ENCODE measurements at regions not wholly inside any gene's neighbourhood (a gene's known extent, or its start where the extent isn't known, plus 50 kb on each side); places are given as distances from the start of the nearest gene placed in this dataset.
"Not testable (repeated sequence)": the region's sequence is repeated elsewhere in the genome, so short reads cannot be mapped to it uniquely, and the experiment has no call there.

DNA sequence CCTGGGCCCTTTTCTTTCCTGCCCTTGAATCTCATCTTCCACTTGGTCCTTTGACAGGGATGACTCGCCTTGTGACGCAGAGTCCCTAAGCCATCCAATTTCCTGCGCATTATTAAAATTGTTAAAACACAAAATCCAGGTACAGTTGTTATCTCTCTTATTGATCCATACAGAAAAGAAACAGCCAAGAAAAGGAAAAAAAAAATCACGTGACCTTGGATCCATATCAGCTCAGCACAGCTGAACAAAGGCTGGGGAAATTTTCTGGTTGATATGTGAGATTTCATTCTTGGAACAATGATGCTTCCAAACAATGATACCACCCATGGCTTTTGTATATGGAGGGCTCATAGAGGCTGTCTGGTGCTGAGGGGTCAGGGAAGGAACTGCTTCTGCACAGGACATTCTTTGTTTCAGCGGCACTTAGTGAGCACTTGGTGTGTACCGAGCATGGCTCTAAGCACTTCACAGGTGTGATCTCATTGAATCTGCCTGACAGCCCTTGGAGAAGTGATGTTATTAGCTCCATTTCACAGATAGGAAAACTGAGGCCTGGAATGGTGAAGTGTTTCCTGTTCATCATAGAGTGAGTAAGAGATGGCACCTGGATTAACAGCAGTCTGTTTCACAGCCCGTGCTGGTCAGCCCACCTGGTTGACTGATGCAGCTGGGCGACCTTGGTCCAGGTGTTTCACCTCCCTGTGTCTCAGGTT lies 155.0 kb upstream of the SULF2 start:
- DNase-seq = no peak

DNA sequence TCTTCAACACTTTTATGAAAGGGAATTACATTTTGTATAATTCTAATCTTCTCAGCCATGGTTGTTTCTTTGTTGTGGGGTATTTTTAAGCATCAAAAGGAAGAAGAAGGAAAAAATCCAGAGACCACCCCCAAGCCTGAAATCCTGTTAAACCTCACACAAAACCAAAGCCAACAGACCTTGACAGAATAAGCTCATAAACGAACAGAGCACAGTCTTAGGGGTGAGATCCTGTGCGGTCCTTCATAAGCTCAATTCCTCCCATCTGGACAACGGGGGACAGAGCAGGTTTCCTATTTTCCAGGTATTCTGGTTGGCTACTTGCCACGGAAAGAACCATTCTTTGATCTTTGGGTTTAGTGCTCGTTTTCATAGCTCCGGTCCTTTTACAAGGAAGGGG lies 151.3 kb upstream of the SULF2 start:
- DNase-seq = no peak

DNA sequence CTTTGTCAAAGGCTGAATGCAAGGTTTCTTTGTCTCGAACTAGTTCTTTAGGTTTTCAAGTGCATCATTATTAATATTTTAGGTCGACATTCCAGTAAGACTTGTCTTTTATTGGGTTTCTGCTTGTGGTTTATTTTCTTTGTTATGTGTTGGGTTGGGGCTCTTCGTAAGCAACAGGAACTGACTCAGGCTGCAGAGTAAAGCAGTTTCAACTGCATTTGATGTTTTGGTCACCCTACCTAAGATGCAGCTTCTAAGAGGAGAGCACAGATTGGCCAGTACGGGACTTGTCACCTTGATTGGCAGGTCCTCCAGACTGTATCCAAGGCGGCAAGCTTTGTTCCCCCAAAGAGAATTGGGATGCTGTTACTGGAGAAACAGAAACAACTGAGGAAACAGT lies 149.5 kb upstream of the SULF2 start:
- no peak for DNase-seq

DNA sequence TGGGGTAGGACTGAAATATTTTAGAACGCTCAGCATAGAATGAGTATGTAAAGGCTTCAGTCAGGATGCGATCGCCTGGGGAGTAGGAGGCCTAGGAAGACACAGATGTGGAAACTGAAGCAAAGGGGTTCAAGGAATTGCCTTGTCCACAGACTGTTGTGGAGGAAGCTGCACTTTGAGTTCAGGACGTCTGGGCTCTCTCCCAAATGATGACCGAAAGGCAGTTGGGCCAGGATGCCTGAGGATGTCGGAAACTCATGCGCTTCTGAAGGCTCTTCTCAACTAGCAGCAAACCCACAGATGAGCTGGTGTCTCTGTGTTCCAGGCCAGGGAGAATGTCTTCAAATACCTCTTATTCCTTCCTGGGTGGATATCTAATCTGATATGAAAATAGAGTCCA lies 146.2 kb upstream of the SULF2 start:
- DNase-seq = no peak

DNA sequence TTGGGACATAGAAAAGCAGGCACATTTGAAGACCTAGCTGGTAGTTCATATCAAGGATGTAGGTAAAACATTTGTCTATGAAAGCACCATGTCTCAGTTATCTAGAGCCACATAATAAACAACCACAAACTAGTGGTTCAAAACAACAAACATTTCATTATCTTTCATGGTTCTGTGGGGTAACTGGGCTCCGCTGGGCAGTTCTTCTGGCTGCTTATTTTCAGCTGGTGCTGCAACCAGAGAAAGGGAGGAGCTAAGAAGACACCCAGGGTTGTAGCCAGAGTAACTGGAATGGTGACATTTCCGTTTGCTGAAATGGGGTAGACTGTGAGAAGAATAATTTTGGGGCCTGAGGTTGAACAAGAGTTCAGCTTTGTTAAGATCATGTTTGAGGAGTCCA lies 145.7 kb upstream of the SULF2 start:
- DNase-seq = no peak

DNA sequence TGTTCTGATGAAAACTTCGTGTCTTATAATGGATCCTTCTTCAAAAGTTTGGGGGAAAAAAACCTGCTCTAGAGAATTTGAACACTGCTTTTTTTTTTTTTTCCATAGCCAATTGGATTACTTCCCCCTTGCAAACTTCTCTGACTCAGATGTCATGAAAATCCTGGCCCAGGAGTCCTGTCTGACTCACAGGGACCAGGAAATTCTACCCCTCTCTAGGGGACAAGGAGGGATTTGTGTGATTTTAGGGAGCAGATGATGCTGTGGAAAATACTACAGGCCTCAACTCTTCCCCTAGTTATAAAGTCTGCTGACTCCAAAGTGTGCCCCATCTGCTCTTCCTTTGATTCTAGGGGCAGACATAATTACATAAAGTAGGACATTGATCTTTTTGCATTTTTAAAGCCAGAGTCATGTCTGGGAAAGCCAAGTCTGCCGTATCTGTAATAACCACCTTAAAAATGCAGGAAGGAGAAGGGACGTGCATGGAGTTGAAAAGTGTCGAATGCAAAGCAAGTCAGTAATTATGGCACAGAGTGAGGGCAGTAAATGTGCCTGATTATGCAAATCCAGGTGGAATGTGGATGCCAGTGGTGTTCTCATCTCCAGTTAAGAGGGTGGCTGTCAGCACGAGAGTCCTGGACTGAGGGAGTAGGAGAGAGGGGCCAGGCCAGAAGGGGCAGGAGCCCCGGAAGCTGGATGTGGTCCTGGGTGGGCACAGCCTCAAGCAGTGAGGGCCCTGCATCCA lies 144.3 kb upstream of the SULF2 start:
- peak; percentile 97 for DNase-seq

DNA sequence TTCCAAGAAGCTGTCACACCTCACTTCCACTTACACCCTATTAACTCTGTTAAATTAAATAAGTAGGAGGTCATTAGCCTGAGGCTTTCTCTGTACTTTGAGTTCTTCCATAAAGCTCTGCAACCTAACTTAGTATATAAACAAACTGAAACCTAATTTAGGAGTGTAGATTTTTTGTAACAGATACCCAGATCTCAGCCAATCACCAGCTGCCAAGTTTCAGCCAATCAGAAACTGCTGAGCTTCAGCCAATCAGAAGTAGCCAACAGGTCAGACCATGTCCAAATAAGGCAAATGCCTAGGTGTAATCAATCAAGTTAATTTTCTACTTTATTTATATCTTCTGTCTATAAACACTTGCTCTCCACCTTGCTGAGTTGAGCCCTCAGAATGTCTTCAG lies 142.7 kb upstream of the SULF2 start:
- no peak for DNase-seq

DNA sequence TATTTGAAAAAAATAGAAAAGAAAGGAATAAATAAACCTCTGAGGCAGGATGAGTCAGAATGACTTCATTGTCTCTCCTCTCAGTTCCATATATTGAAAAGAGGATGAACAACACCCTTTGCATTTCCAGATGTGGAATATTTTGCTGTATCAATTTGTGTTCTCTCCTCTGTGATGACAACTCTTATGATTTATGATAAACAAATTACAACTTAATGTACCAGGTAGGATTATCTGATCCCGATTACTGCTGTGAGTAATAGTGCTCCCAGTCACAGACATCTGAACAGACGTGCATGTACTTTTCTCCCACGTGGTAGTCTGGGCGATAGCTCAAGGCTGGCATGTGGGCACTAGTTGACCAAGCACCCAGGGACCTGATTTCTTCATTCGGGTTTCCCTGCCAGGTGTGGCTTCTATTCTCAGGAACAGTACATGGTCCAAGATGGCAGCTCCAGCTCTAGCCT lies 142.1 kb upstream of the SULF2 start:
- no peak for DNase-seq

DNA sequence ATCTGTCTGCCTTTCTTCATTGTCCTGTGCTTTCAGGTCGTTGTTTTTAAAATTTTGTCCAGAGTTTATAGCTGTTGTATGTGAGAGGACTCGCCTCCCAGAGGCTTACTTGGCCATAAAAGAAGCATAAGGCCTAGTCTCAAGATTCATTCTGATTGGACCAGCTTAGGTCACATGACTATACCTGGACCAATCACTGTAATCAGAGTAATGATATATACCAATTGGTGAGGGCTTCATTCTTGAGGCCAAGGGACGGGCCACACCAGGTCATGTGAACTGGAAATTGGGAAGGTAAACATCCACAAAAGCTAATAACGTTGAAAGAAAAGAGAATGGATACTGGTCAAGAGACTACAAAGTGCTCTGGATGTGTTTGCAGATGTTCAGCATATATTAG lies 141.4 kb upstream of the SULF2 start:
- DNase-seq = no peak

DNA sequence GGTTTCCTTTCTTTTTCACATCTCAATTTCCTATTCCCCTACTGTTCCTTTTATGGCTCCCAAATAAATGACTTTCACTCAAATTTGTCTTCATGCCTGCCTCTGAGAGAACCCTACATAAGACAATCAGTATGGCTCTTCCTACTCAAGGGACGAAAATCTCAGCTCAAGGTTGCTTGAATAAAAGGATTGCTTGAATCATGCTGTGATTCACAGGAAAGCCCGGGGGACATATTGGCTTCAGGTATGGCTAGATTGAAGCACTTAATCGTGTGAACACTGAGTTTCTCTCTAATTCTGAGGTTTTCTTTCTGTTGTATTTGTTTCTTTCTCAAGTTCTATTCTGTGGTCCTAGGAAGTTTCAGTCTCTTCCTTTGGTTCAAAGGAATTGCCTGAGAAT lies 140.3 kb upstream of the SULF2 start:
- DNase-seq = no peak

DNA sequence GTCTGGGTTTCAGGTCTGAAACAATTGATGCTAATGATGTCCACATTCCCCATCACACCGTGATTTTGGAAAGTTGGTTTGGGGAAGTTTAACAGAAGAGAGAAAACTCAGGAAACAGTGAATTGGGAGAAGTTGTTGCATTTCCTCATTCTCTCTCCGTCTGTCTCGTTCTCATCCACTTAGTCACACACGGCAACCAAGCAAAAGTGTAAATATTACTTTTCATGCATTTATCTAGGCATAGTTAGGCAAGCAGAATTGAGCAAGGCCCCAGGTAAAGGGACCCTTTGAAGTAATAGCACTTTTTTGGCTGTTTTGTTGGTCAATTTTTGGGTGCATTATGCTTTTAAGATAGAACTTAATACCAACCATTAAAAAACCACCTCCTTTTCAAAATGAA lies 137.0 kb upstream of the SULF2 start:
- DNase-seq = no peak

DNA sequence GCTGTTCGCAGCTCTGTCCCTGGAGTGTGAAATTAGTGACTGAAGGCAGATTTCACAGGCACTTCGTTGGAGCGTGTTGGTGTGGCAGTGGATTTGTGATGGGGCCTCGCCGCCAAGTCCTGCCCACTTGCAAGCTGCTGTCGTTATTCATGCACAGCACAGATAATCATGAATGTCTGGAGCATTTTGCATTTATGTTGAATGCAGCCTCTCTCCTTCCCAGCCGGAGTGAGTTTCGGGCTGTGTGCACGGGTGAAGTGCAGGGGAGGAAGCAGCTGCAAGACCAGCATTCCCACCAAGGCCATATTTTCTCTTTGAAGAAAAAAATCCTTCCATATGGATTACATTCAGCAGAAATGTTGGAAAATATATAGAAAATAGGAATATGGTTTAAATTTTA lies 136.5 kb upstream of the SULF2 start:
- DNase-seq = not testable (repeated sequence)

DNA sequence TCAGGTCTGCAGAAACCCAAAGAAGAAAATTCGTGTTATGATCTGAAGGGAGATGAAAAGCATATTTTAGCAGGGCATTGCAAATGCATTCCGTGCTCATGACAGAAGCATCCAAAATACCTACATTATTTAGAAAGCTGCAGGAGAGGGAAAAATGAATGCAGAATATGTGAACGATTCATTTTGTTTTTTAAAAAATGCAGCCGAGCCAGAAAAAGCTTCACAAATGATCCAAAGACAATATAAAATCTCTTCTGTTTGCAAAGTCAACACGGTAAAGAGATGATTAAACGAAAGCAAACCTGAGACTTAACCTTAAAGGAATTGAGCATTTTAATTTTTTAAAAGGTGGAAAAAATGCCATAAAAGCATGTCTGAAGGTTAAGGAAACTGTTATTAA lies 136.1 kb upstream of the SULF2 start:
- no peak for DNase-seq

DNA sequence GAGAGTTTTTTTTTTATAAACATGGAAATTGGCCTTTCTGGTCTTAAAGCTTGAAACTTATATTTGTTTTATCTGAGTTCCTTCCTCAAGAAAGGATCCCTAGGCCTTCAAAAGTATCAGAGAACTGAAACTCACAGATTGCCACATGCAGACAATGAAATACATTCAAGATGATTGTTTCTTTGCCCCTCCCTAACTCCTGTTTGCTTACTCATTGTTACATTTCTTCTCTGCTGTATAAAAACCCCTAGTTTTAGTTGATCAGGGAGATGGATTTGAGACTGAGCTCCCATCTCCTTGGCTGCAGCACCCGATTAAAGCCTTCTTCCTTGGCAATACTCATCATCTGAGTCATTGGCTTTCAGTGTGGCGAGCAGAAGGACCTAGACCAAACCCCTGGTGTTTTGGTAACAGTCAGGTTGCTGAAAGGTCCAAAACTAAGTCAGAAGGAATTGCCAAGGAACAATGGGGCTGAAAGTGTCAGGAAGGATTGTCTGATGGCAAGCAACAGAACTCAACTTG lies 132.3 kb upstream of the SULF2 start:
- no peak for DNase-seq

DNA sequence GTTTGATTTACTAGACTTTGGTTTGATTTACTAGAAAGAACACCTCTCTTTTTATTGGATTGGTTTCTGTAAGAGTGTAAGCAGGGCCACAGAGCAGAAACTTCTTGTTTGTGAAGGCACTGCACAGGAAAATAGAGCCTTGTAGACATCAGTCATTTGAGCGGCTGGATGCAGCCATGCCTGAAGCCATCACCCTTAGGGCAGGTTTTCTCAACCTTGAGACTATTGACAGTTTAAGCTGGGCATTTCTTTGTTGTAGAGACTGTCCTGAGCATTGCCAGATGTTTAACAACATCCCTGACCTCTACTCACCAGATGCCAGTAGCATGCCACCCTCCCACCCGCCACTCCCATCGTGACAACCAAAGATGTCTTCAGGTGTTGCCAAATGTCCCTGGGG lies 130.2 kb upstream of the SULF2 start:
- no peak for DNase-seq

DNA sequence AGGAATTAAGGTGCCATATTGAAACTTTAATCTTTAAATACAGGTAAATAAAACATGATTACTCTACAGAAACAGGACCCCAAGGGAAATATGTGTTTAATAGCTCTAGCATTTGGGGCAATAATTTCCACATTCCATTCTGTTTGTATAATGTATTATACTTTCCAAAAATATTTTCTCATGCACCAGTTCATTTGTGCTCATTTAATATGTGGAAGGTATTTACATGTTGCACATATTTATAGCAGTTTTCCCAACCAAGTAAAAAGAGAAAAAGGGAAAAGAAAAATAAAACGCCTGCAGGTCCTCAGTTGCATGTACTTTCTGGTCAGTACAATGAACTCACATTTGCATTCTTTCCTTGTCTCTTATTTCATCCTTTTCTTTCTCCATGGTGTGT lies 129.5 kb upstream of the SULF2 start:
- no peak for DNase-seq

DNA sequence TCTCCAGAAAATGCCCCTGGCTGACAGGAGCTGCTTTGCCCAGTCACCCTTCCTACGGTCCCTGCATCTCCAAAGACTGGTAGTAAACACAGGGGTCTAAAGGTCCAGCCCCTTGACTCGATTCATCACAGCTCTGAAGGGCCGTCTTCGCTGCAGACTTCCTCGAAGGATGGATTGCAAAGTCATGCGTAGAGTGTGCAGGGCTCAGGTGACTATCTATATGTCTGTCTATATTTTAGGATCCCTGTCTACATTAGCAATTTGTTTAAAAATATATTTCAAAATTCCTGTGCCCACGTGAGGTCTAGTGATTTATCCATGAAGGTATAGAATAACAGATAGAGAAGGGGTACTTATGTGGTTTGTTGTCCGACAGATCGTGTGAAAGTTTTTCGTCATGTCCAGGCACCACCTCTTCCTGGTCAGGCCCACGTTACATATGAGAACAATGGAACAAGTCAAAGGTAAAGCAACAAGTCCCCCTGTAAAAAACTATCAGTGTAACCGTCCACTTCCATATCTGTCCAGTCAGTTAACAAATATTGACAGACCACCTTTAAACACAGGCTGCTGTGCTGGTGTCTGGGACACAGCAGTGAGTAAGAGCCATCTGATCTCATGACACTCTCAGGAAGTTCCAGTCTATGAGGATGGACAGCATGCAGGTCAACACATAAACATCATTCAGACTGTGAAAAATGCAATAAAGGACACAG lies 127.7 kb upstream of the SULF2 start:
- not testable (repeated sequence) for DNase-seq

DNA sequence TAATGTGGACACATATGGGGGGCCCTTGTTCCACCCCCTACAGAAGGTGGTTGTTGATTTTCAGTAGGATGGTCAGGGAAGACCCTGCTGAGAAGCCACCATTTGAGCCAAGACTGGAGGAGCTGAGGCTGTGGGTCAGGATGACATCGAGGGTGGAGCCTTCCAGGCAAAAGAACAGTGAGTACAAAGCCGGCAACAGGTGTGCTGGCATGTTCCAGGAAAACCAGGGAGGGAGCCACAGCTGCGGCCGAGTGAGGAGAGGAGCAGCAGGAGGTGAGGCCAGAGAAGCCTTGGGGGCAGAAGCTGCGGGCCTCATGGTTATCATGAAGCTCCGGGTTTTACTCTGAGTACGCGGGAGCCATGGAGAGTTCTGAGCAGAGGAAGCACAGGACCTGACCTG lies 126.9 kb upstream of the SULF2 start:
- DNase-seq = not testable (repeated sequence)

DNA sequence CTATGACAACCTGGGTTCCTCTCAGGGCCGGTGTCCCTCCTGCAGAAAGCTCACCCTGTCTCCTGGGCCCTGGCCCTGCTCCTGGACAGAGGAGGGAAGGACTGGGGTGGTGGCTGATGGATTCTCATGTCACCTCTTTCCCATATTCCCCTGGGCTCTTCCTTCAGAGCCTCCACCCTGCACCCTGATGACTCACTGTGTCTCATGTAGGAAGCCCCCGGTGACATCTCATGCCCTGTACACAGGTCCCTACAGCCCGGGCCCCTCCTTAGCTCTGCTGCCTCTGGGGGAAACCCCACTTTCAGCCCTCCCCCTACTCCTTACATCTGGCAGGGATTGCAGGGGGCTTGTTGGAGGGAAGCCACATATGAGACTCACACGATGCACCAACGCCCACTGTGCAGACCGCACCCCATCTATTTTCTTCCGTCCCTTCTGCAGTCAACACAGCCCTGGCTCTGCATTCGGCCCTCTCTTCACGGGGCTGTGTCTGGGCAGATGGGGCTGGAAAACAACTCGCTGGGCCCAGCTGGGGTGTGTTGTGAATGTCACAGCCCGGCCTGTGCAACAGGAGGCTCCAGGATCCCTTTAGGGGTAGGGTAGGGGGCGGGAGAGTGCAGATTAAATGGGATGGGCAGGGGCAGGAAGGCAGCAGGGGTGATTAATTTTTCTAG lies 124.6 kb upstream of the SULF2 start:
- DNase-seq = not testable (repeated sequence)

DNA sequence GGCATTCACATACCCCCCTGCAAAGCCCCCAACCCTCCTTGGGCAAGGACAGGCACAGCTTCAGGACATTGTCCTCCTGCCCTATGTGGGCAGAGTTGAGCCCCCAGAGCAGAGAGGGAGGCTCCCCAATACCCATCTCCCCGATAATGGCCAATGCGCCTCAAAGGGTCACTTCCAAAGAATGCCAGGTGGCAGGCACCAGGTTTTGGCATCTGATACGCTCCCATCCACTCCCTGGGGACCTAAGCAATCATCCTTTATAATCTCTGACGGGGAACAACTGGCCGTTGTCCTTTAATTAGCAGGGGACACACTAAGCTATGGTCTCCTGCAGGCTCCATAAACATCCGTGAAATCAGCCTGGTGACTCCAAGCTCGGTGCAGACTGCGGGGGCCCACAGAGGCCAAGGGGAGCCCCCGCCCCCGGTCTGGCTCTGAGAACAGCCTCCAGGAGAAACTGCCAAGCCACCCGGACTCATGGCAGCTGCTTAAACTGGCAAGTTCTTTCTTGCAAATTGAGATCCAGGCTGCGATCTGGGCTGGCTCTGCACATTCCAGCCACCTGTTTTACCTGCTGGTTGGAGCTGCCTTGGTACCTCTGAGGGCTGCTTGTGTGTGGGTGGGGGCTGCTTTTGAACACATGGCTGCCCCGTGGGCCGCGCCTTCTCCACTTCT lies 123.2 kb upstream of the SULF2 start:
- DNase-seq = peak; percentile 87

DNA sequence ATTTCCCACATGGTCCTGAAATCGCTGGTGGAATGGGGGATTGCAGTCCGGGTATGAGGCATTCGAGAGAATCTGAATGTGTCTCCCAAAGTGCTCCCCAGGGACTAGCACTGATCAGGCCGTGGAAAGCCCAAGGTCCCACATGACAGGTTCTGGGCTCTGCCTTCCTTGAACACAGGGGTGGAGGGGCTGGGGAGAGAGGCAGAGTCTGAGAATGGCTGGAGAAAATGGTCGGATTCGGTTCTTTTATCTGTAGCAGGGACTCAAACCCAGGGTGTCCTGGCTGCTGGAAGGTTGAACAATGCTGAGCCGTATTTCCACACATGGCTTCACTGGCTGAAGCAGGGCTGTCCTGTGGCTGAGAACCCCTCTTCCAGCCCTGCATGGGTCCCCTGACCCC lies 122.7 kb upstream of the SULF2 start:
- DNase-seq = peak; percentile 17

DNA sequence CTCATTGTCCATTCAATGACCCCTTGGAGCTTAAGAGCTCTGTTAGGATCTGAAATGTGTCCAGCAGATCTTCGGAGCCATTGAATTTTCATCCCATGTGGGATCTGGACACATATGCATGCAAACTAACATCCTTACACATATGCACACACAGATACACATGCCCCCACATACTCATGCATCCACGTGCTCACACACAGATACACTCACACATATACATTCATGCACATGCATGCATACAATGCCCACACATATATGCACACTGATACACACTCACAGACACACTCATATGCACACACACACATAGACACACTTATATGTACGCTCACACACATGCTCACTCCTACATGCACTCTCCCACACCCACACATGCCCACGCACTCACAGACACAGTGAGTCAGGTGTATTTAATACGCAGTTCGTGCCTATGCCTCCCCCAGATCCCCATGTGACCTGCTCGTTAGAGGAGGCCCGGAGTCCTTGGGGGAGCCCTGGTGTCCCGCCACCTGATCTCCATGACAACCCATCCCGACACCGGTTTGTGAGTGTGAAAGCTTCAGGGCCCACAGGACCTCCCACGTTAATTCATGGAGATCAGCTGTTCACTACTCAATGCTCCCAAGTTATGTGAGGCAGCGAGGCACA lies 121.9 kb upstream of the SULF2 start:
- DNase-seq = peak; percentile 28
